NCI-H146 (cell line): ENCODE measurements at regions not wholly inside any gene's neighbourhood (a gene's known extent, or its start where the extent isn't known, plus 50 kb on each side); places are given as distances from the start of the nearest gene placed in this dataset.
A peak's percentile ranks its signal among the peaks of the same experiment; 100 is the strongest.
"Not testable (repeated sequence)": the region's sequence is repeated elsewhere in the genome, so short reads cannot be mapped to it uniquely, and the experiment has no call there.

Experiments used
- DNase-seq: peaks from one replicate; lab custom pipeline; 2025; lab: John Stamatoyannopoulos, UW

DNA sequence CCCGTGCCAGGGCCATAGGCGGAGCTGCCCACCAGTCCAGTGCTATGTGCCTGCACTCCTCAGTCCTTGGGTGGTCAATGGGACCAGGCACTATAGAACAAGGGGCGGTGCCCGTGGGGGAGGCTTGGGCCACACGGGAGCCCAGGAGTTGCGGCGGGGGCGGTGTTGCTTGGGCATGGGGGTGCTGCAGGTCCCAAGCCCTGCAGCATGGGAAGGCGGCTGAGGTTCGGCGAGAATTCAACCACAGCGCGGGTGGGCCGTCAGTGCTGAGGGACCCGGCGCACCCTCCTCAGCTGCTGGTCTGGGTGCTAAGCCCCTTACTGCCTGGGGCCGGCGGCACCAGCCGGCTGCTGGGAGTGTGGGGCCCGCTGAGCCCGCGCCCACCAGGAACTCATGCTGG lies 242.2 kb upstream of the SGCG start:
- DNase-seq = no peak

DNA sequence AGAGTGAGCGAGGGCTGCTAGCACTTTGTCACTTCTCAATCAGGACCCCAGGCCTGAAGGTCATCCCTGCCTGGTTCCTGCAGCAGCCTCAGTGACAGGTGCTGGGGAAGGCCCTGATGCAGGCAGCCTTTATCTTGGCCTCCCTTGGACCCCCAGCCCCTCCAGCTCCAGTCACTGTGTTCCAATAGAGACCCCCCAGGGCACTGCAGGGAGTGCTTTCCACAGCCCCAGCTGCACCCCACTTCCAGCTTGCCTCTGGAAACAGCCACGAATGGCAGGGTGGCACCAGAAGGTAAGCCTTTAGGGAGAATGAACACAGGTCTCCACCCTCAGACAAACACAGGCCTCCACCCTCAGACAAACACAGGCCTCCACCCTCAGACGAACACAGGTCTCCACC lies 241.6 kb upstream of the SGCG start:
- no peak for DNase-seq

DNA sequence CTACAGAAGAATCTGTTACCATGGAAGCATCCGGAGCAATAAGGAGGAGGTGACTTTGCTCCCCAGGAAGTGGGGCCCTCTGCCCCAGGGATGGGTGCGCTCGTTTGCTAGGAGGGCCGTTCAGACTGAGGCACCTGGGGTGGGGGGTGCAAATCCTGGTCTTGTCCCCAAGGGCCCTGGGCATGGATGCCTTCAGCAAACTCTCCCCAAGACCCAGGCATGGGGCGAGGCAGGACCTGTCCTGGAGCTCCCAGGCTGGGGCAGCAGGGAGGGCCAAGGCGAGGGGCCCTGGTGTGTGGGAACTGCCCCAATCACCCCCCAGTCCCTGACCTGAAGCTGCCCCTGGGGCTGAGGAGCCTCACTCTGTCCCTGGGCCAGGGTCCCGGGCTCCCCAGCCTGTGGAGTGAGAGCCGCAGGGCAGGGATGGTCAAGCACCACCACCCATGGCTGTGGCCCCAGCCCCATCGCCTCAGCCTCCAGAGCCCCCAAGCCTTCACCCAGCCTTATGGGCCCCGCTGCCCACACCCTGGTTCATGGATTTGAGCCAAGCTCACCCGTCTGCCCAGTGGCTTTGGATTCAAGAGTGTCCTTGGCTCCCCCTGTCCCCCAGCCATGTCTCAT lies 240.6 kb upstream of the SGCG start:
- DNase-seq = no peak

DNA sequence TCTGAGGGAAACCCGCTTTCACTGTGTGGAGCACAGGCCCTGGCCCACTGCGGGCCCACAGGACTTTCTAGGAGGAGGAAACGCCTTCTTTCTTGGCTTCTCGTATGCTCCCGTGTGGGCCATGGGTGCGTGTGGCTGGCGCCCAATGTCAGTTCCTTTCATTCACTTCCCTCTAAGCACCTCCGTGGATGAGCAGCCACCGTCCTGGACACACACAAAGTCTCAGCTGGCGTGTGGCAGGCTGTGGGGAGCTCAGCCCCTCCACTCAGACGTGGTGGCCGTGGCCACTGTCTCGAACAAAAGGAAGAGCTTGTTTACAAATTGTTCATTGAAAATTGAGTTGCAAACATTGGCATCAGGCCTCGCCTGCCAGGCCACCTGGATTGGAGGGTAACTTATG lies 240.0 kb upstream of the SGCG start:
- no peak for DNase-seq

DNA sequence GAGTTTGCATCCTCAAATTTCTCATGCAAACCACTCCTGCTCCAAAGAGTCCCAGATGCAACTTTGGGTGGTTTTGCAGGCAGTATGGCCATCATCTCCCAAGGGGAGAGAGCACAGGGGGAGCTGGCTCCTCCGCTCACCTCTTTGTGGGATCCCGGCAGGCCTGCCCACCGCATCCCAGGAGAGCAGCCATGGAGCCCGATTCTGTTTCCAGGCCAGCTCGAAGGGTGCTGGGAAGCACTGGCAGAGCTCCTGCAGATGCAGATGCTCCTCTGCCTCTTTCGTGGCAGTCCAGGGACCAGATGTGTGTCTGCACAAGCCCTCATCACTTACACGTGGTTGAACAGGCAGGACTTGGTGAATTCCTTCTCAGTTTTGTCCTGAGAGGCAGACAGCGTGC lies 239.3 kb upstream of the SGCG start:
- DNase-seq = not testable (repeated sequence)

DNA sequence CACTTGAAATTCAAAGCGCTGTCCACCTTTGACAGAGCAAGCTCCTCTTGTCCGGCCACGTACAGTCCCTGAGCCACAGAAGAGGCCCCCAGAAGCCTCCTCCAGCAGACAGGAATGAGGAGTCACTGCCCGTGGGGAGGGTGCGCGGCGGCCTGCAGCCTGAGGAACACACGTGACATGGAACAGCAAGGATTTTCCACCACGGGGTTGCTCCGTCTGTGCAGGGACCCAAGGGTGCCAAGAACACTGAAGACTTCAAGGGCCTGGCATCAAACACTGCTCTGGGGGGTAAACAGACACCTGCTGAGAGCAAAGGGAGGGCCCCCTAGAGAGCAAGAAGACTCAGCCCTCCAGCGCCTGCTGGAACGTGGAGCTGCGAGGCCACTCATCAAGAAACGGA lies 237.9 kb upstream of the SGCG start:
- DNase-seq = not testable (repeated sequence)

DNA sequence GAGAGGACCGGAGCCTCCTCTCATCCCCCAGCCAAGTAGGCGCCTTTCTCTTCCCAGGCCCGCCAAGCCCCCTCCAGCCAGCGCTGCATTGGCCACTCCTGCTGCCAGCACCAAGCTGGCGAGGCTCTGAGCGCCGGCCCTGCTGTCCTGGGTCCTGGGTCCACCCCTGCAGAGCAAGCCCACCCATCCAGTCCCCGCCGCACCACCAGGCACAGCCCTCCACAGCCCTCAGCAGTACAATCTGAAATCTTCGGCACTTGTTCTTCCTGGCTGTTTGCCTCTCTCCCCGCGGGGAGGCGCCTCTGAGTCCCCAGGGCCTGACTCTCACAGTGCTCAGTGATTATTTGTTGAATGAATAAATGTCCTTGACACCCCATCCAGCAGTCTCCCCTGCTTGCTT lies 236.4 kb upstream of the SGCG start:
- peak; percentile 0 for DNase-seq

DNA sequence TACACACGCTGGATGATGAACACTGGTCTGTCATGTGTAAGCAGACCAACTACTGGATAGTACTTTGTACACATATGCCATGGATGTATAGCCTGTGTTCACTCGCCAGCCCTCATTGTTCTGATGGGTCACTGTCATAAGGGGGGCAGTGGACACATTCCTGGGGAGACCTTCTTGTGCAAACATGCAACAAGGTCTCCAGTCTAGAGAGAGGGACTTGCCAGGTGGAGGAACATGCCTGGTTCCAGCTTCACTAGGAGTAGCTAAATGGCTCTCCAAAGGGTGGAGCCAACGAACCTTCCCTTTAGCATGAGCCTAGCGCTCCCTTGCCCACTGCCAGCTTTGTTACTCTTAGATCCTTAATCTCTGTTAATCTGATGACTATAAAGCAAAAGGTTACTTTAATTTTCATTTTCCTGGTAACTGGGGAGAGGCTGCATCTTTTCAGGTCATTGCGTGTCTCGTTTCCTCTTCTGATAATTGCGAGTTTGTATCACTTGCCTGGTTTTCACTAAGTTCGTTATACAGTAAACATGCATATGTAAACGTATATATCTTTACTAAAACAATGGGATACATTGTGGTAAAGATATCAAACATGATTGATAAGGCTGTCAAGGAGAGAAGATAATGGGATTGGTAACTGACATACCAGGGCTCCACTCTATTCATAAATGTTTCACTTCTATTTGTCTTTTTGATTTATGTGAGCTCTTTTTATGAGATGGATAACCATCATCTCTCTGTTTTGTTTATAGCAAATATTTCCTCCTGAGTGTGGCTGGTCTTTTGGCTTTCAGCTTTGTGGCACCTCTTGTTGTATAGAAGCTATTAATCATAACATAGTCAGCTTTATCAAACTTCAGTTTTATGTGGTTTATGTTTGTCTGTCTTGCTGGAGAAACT lies 235.2 kb upstream of the SGCG start:
- DNase-seq = peak; percentile 34

DNA sequence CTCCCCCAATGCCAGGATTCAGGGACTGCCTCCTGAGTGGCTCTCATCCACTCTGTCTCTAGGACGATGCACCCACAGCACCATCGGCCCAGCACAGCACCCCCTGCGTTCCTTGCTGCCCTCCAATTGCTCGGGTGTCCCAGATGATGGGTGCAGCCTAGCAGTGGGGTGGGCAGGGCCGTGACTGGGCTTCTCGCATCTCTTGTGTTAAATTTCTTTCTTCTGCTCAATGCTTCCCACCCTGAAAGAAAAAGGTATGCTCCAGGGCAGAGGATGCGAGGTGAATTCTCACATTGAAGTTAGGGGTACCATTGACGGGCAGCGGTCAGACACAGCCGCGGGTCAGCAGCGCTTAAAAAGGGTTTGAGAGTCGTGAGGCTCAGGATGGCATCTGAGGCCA lies 232.4 kb upstream of the SGCG start:
- DNase-seq = no peak

DNA sequence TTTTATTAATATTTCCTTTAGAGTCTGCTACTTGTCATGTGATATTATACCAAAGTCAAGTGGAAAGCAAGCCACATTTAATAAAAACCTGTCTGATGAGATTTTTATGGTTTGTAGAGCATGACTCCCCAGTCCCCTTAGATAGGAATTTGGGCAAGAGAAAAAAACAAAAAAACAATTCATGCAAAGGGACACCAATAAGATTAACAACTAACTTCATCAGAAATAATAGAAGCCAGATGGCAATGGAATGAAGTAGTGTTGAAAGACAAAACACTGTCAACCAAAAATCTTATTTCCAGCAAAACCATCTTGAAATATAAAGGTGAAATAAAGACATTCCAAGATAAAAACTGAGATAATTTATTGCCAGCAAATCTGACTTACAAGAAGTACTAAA lies 228.8 kb upstream of the SGCG start:
- DNase-seq = not testable (repeated sequence)

DNA sequence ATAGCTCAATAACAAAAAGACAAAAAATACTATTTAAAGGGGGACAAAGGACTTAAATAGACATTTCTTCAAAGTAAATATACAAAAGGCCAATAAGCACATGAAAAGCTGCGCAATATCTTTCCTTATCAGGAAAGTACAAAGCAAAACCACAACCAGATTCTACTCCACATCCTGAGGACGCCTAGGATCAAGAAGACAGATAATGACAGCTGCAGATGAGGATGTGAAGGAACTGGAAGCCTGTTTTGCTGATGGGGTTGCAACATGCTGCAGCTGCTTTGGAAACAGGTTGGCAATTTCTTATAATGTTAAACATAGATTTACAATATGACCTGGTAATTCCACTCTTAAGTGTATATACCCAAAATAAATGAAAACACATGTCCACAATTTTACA lies 225.6 kb upstream of the SGCG start:
- DNase-seq = not testable (repeated sequence)

DNA sequence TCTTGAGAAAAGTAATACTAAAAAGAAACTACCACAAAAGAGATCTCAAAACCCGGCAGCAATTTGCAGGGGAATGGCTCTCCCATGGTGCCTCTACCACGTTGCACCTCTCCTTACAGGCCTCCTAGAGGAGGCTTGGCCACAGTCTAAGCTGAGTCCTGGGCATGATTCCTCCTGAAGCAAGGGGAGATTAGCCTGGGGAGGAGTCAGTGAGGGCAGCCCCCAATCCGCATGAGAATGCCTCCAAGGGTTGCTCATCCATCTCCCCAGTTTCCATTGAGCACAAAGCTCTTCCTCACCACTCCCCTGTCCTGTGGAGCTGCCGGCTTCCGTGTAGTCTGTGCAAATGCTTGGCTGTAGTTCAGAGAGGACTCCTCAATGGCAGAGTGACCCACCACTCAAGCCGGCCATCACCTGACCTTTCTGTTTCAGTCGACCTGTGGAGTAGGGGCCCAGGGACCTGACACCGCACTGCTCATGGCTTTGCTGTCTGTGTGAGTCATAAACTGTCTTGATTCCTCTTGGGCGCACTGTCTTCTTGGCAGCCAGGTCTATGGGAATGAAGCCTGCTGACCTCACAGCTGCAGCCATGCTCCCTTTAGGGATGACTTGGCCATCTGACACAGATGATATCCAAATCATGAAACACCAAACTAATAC lies 224.2 kb upstream of the SGCG start:
- not testable (repeated sequence) for DNase-seq

DNA sequence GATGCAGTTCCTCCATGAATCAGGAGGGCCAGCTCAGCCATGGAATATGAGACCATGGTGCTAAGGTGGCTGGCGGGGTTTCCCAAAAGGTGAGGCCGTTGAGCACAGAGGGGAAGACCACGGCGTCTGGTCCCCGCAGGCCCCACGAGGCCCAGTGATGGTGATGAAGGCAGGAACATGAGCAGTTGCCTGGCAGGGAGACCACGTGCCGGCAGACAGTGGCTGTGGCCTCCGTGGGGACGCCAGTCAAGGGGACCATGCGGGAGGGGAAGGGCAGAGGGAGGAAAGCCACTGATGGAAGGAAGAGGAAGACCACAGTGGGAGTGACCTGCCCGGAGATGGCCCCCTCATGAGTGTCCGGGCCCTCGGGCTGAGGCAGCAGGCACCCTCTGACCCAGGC lies 220.9 kb upstream of the SGCG start:
- DNase-seq = not testable (repeated sequence)

DNA sequence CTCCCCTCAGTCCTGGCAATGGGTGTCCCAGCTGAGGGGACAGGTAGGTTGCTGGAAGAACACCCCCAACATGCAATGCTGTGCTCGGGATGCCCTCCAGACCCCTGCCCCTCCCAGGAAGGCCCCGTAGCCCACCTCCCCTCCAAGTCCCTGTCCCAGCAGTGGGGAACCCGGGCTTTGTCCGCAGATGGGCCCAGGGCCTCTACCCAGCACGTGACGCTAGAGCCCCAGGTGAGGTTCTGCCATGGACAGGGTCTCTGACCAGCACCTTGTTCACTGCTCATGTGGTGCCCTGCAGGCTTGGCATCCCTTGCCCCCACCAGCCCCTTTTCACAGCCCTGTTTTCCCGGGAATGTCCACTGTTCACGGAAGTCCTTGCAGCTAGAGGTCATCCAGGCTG lies 220.0 kb upstream of the SGCG start:
- DNase-seq = no peak

DNA sequence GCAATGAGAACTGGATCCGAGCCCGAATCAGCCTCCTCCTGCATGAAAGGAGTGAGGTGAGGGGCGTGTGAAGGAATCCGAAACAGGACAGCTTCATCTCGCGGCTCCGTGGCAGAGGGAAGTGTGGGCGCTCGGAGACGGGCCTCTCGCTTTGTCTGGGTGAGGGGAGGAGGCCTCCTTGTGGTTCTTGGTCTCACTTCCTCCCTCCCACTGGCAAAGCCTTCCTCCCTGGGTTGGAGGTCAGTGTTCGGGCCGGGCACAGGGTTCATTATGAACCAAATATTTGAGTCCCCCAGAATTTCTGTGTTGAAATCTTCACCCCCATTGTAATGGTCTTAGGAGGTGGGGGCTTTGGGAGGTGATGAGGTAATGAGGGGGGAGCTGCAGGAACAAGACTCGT lies 219.4 kb upstream of the SGCG start:
- DNase-seq = not testable (repeated sequence)

DNA sequence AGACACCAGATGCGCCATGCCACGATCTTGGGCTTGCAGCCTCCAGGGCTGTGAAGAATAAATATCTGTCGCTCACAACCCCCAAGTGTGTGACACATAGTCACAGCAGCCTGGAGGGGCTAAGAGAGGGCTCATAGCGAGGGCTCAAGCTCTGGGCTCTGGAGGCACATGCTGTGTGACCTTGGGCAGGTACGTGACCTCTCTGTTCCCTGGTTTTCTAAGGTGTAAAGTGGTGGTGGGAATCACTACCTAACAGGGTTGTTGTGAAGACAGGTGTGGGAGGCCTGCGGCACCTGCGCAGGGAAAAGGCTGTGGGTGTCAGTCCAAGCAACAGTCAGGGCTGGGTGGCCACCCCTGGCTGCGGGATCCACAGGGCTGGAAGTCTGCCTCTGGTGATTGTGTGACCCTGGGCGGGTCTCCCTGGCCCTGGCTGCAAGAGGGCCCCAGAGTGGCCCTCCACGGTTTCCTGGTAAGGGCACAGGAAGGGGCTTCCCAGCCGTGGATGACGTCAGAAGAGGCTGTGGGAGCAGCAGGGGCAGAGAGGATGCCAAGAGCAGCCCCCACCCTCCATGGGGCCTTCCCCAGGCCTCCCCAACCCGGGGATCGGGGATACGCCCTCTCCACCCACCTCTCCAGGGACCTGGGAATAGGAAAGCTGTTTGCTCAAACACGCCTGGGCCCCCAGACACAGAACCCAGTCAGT lies 218.8 kb upstream of the SGCG start:
- DNase-seq = no peak

DNA sequence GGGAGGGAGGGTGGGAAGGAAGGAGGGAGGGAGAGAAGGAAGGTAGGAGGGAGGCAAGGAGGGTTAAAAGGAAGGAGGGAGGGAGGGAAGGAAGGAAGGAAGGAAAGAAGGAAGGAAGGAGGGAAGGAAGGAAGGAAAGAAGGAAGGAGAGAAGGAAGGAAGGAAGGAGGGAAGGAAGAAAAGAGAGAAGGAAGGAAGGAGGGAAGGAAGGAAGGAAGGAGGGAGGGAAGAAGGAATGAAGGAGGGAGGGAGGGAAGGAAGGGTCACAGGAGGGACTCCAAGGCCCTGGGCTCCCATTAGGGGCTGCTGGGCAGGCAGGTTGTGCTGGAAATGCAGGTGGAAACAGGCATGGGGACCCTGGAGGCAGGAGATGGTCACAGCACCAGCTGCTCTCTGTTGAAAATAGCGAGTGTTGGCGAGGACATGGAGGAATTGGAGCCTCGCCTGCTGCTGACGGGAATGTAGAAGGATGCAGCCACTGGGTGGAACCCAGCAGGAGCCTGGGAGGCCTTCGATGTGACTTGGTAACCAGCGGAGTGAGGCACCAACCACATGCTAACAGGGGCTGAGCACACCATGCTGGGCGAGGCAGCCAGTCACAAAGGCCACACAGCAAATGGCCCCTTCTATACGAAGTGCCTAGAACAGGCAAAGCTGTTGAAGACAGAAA lies 217.3 kb upstream of the SGCG start:
- DNase-seq = not testable (repeated sequence)

DNA sequence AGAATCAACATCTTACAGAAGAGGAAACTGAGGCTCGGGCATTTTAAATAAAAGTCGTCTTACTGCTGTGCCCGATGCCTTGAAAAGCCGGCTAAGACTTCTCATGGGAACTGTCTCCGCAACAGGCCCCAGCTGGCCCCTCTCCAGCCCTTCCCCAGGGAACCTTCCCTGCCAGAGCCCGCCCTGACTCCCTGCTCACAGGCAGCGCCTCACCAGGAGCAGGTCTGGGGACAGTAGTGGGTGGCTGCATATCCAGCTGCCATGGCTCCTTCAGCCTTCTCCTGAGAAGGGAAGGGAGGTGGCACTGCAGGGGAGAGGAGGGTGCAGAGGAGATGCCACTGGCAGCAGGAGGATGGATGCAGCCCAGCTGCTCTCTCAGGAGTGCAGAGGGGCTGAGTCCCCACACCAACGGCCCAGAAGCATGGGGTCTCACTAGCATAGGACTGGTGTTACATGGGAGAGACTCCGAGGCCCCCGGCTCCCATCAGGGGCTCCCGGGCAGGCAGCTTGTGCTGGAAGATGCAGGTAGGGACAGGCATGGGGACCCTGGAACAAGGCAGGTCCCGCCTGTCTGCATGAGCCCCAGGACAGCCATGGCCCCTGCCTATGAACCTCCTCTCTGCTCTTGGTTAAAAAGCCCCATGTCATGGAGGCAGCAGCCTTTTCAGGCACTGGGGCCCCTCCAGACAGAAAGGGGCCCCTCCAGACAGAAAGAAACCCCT lies 216.4 kb upstream of the SGCG start:
- no peak for DNase-seq

DNA sequence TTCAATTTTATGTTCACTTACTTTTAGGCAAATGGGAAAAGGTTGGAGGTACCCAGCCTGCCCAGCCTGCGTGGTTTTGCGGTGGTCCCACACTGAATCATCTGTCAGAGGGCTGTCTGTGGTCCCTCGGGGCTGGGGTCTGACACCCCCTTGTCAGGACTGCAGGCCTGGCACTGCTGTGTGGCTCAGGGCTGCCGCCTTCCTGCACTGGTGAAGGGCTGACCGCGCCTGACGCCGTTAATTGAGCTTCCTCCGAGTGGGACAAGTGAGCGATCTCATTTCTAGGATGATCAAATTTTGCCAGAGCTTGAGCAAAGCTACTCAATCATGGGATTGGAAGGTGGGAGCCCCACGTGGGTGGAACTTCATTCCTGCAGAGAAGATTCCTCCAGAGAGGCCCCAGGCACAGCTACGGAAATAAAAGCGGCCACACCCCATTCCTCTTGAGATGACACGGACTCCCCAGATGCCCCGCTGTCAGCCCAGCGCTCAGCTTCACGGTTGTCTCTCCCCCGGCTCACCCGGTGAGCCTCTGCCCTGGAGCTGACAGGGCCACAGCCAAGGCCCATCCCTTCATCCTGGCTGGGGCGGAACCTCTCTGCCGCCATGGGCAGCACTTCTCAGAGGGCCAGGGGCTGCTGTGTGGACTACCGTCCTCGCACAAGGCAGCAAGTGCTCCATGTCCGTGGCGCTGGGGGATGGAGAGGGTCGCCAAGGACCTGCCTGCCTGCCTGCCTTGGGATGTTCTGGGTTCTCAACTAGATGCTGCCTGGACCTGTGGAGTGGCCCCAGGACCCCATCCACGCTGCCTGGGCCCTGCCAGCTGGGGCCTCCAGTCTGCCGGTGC lies 215.5 kb upstream of the SGCG start:
- not testable (repeated sequence) for DNase-seq

DNA sequence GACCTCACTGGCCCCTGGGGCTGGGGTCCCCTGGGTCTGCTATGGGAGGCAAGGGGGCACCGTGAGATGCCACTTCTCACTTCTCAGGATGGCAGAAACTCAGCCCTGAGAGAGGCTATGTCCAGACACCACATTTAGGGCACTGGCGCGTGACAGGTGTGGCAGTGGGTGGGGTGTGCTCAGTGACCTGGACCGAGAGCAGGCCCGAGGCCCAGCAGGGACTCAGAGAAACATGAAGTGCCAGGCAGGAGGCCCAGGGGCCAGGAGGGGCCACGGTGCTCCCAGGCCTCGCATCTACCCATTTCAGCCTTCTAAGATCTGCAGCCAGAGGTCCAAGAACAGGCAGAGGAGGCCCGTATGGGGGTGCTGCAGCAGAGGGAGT lies 214.9 kb upstream of the SGCG start:
- DNase-seq = not testable (repeated sequence)
